Uterus (tissue), 3 donors: ENCODE measurements at regions not wholly inside any gene's neighbourhood (a gene's known extent, or its start where the extent isn't known, plus 50 kb on each side); places are given as distances from the start of the nearest gene placed in this dataset.

Experiments
- DNase-seq, 2 donors: peaks; one replicate each; pipeline ENCODE4 v3.0.0-alpha.2; 2019 to 2020
- H3K27ac ChIP-seq, 2 donors: fragments of 200-600 bp; sonication (generic); 1 replicate in 1 of 2; 2 replicates in 1 of 2; pipeline ENCODE4 v1.5.1; 2016 to 2018
- H3K27me3 ChIP-seq, 2 donors: fragments of 200-600 bp; sonication (generic); one replicate each; pipeline ENCODE4 v1.5.1; 2018 to 2019; ENCODE audit warnings: control low read depth in 1 of 2
- H3K36me3 ChIP-seq, 2 donors: fragments of 200-600 bp; sonication (generic); one replicate each; pipeline ENCODE4 v1.5.1; 2019; ENCODE audit warnings: control low read depth in 1 of 2
- H3K4me1 ChIP-seq, 2 donors: fragments of 200-600 bp; sonication (generic); one replicate each; pipeline ENCODE4 v1.5.1; 2018 to 2019; ENCODE audit warnings: control low read depth in 1 of 2
- H3K4me3 ChIP-seq, 2 donors: fragments of 200-600 bp; sonication (generic); 1 replicate in 1 of 2; 2 replicates in 1 of 2; pipeline ENCODE4 v1.5.1; 2018 to 2019; ENCODE audit warnings: mild to moderate bottlenecking in 1 of 2
- H3K9me3 ChIP-seq, 2 donors: fragments of 200-600 bp; sonication (generic); one replicate each; pipeline ENCODE4 v1.5.1; 2019; ENCODE audit warnings: control low read depth in 1 of 2
- POLR2A ChIP-seq, 2 donors: fragments of 450-650 bp; IDR thresholded peaks; one replicate each; pipeline ENCODE4 v1.6.1; 2016; ENCODE audit warnings: antibody characterized with exemption in 2 of 2, mild to moderate bottlenecking in 1 of 2, moderate library complexity in 1 of 2
- intact Hi-C: fragments of 100-400 bp; cut with DNase I; formaldehyde crosslinking; loops from one replicate; pipeline ENCODE4 v1.15.1; 2023; ENCODE audit warnings: low total_unique reads
- TF ChIP-seq, protein P1 (sequence below), 4 experiments: fragments of 200-600 bp in 2 of 4; fragments of 450-650 bp in 2 of 4; sonication (generic) in 2 of 4; IDR thresholded peaks; one replicate each; pipeline ENCODE4 v1.5.1; 2016 to 2019; ENCODE audit warnings: antibody characterized with exemption in 4 of 4, mild to moderate bottlenecking in 2 of 4, moderate library complexity in 1 of 4
- donor health status: DM: yes; HTN: yes; CAD: no.

DNA sequence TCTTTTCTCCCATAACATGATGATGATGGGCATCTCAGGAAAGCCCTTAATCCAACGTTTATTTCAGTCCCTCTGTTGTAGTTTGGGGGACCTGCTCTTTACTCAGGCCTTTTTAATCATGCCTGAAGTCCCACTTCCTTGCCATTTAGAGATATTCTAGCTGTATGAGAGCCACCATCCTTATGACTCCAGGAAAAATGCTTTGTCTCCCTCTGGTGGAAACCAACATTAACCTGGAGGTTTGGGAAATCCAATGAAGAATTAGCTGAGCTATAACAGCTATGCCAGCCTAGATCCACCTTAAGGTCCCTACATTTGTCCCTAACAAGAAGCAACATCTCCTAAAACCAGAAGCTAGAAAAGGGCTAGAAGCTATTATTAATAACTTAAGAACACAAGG, 1399.1 kb downstream of the LRFN5 start:
- DNase-seq = no peak
- Histone ChIP-seq H3K4me3 (no peak overlapping the region), H3K36me3 (no peaks in the 10 kb centered on the region), H3K4me1 (no peaks in the 10 kb centered on the region), H3K27me3 (no peaks in the 10 kb centered on the region), H3K27ac (no peak overlapping the region), H3K9me3 (peaks cover 0 to 3% of the 10 kb centered on the region in 2 donors)
- intact Hi-C loops = no loop called here
- TF ChIP-seq, protein P1, sequence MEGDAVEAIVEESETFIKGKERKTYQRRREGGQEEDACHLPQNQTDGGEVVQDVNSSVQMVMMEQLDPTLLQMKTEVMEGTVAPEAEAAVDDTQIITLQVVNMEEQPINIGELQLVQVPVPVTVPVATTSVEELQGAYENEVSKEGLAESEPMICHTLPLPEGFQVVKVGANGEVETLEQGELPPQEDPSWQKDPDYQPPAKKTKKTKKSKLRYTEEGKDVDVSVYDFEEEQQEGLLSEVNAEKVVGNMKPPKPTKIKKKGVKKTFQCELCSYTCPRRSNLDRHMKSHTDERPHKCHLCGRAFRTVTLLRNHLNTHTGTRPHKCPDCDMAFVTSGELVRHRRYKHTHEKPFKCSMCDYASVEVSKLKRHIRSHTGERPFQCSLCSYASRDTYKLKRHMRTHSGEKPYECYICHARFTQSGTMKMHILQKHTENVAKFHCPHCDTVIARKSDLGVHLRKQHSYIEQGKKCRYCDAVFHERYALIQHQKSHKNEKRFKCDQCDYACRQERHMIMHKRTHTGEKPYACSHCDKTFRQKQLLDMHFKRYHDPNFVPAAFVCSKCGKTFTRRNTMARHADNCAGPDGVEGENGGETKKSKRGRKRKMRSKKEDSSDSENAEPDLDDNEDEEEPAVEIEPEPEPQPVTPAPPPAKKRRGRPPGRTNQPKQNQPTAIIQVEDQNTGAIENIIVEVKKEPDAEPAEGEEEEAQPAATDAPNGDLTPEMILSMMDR (IDR thresholded peaks at IDR 0.05) = no peak

DNA sequence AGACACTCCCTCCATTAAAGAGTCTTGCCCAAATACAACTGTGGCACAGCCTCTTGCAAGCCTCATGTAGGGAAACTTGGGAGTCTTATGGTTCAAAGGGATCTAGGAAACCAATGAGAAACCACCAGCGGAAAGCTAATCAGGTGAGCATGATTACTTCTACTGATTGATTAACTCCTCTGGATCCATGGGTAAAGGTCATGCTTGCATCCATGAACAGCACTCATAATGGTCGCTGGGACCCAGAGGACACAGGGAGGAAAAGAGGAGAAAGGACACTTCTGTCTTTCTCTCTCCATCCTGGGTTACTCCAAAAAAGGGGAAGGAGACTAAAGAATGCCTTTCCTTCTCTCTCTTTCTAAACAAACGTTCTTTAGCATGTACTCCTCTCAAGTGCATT, 1397.2 kb downstream of the LRFN5 start:
- DNase-seq = no peak
- no peak overlapping the region for H3K4me3 ChIP-seq
- TF ChIP-seq, protein P1 (IDR thresholded peaks at IDR 0.05) = no peak
- TF ChIP-seq POLR2A (IDR thresholded peaks at IDR 0.05) = no peak
- H3K27me3 ChIP-seq = no peaks in the 10 kb centered on the region
- intact Hi-C loops = no loop called here
- H3K36me3 ChIP-seq = no peaks in the 10 kb centered on the region
- H3K4me1 ChIP-seq = no peaks in the 10 kb centered on the region
- H3K27ac ChIP-seq = no peak overlapping the region
- peaks cover 0 to 3% of the 10 kb centered on the region in 2 donors for H3K9me3 ChIP-seq

DNA sequence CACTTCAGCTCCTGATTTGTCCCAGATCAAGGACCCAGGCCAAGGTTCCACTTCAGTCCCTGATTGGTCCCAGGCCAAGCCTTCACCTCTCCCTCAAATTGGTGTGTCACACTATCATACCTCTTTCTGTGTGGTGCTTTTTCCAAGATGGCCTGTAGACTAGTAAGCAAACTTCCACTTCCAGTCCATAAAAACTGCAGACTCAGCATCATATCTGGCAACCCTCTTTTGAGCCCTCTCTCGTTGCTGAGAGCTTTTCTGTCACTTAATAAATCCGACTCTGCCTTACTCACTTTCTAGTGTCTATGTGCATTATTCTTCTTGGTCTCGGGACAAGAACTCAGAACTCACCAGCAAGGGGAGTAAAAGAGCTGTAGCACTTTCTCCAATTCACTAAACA, 1395.1 kb downstream of the LRFN5 start:
- intact Hi-C loops = no loop called here
- Histone ChIP-seq H3K27me3 (no peaks in the 10 kb centered on the region), H3K27ac (no peak overlapping the region), H3K36me3 (no peaks in the 10 kb centered on the region), H3K9me3 (peaks cover 0 to 3% of the 10 kb centered on the region in 2 donors), H3K4me3 (no peak overlapping the region), H3K4me1 (no peaks in the 10 kb centered on the region)
- TF ChIP-seq, protein P1 (IDR thresholded peaks at IDR 0.05) = no peak
- no peak for TF ChIP-seq POLR2A (IDR thresholded peaks at IDR 0.05)
- no peak for DNase-seq

DNA sequence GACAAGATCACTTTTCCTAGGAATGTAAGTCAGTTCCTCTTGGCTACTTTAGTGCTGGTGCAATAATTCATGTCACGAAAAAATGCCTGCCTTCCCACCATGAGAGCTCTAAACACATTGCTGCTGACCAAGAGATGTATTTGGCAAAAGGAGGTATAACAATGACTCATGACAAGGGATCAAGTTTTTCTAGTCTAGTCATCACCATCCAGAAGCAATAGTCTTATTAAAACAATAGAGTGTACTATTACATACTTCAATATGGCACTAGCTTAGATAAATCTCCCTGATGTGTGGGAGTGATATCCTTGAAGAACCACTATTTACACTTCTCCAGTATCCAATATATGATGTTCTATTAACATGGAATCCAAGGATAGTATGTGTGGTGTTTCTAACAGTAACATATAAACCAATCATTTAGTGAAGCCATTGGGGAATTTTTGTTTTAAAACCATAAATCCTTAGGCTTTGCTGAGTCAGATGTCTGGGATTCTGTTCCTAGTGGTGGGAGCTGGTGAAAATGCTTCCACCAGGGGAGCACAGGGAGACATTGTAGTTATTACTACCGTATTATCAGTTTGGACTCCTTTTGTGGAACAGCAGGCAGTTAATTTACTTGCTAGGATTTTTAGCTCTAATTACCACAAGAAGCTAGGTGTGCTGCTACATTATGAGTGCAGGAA, 1387.5 kb downstream of the LRFN5 start:
- no peaks in the 10 kb centered on the region for H3K4me1 ChIP-seq
- H3K27ac ChIP-seq = no peak overlapping the region
- intact Hi-C loops = no loop called here
- no peak for DNase-seq
- no peaks in the 10 kb centered on the region for H3K27me3 ChIP-seq
- TF ChIP-seq, protein P1 (IDR thresholded peaks at IDR 0.05) = no peak
- no peaks in the 10 kb centered on the region for H3K9me3 ChIP-seq
- H3K4me3 ChIP-seq = no peak overlapping the region
- H3K36me3 ChIP-seq = no peaks in the 10 kb centered on the region

DNA sequence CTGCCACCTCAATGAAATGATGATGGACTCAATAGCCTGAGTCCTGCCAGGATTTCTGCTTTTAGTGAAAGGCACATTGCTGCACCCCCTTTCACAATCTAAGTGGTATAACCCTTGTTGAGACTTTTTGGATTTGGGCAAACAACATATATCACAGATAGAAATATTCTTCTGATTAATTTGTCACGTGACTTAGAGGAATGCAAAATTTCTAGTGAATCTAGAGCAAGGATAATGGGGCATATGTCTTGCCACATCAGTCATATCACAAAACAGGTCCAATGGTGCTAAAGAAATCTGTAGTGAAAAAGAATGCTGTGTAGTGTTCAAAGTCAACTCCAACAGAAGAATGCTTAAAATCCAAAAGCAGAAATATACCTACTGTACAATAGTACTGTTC, 1386.3 kb downstream of the LRFN5 start:
- intact Hi-C loops = no loop called here
- DNase-seq = no peak
- H3K4me3 ChIP-seq = no peak overlapping the region

More for the DNA sequence above, 1386.3 kb downstream of the LRFN5 start:
- no peaks in the 10 kb centered on the region for H3K4me1 ChIP-seq
- H3K27me3 ChIP-seq = no peaks in the 10 kb centered on the region
- H3K9me3 ChIP-seq = no peaks in the 10 kb centered on the region
- TF ChIP-seq POLR2A (IDR thresholded peaks at IDR 0.05) = no peak
- TF ChIP-seq, protein P1 (IDR thresholded peaks at IDR 0.05) = no peak
- no peaks in the 10 kb centered on the region for H3K36me3 ChIP-seq
- no peak overlapping the region for H3K27ac ChIP-seq
